Thyroid gland (tissue), 4 donors: ENCODE measurements at regions not wholly inside any gene's neighbourhood (a gene's known extent, or its start where the extent isn't known, plus 50 kb on each side); places are given as distances from the start of the nearest gene placed in this dataset.

Source experiments
- DNase-seq, 2 donors: peaks; one replicate each; pipeline ENCODE4 v3.0.0-alpha.2; 2019
- H3K27ac ChIP-seq, 3 donors: fragments of 200-600 bp; sonication (generic); 1 replicate in 2 of 3; 2 replicates in 1 of 3; pipeline ENCODE4 v1.5.1; 2016 to 2019; ENCODE audit warnings: mild to moderate bottlenecking in 1 of 3, moderate library complexity in 1 of 3
- H3K27me3 ChIP-seq: fragments of 200-600 bp; sonication (generic); one replicate; pipeline ENCODE4 v1.5.1; 2019
- H3K36me3 ChIP-seq, 2 donors: fragments of 200-600 bp; sonication (generic); one replicate each; pipeline ENCODE4 v1.5.1; 2016 to 2019
- H3K4me1 ChIP-seq, 2 donors: fragments of 200-600 bp; sonication (generic); one replicate each; pipeline ENCODE4 v1.5.1; 2017 to 2019
- H3K4me3 ChIP-seq, 3 donors: fragments of 200-600 bp; sonication (generic); replicated peaks in 1 of 3; 1 replicate in 2 of 3; 2 replicates in 1 of 3; pipeline ENCODE4 v1.5.1; 2016; ENCODE audit warnings: mild to moderate bottlenecking in 1 of 3
- H3K9me3 ChIP-seq: fragments of 200-600 bp; sonication (generic); one replicate; pipeline ENCODE4 v1.5.1; 2017
- CTCF ChIP-seq, 6 experiments: fragments of 200-600 bp in 3 of 6; fragments of 450-650 bp in 3 of 6; sonication (generic) in 3 of 6; IDR thresholded peaks; one replicate each; pipeline ENCODE4 v1.5.1; 2016 to 2019; ENCODE audit warnings: antibody characterized with exemption in 6 of 6, mild to moderate bottlenecking in 2 of 6, inconsistent platforms in 1 of 6, moderate library complexity in 1 of 6
- POLR2A ChIP-seq, 2 donors: fragments of 450-650 bp; IDR thresholded peaks; one replicate each; pipeline ENCODE4 v1.6.1; 2017; ENCODE audit warnings: antibody characterized with exemption in 2 of 2, mild to moderate bottlenecking in 2 of 2, moderate library complexity in 1 of 2
- WGBS, 2 donors: methylation state at CpG; one replicate each; pipeline ENCODE4 v1.1.5; 2017; 5-methylcytosine and 5-hydroxymethylcytosine counted together
- intact Hi-C: fragments of 100-400 bp; cut with DNase I; formaldehyde crosslinking; loops from one replicate; pipeline ENCODE4 v1.15.1; 2023

- intact Hi-C loops = no loop called here
- no peak for DNase-seq
- WGBS, 2 donors = 76 to 81% methylated on average over 6 to 7 of the region's 7 CpGs
- Histone ChIP-seq H3K4me1 (no peaks in the 10 kb centered on the region), H3K9me3 (no peaks in the 10 kb centered on the region), H3K36me3 (no peaks in the 10 kb centered on the region), H3K4me3 (no peak overlapping the region), H3K27me3 (no peaks in the 10 kb centered on the region), H3K27ac (no peak overlapping the region)
- TF ChIP-seq POLR2A (IDR thresholded peaks at IDR 0.05) (no peak), CTCF (IDR thresholded peaks at IDR 0.05) (no peak)
Measured at GRCh38 chr20:18986146-18986830, 172.7 kb downstream of the SCP2D1 start.

DNA sequence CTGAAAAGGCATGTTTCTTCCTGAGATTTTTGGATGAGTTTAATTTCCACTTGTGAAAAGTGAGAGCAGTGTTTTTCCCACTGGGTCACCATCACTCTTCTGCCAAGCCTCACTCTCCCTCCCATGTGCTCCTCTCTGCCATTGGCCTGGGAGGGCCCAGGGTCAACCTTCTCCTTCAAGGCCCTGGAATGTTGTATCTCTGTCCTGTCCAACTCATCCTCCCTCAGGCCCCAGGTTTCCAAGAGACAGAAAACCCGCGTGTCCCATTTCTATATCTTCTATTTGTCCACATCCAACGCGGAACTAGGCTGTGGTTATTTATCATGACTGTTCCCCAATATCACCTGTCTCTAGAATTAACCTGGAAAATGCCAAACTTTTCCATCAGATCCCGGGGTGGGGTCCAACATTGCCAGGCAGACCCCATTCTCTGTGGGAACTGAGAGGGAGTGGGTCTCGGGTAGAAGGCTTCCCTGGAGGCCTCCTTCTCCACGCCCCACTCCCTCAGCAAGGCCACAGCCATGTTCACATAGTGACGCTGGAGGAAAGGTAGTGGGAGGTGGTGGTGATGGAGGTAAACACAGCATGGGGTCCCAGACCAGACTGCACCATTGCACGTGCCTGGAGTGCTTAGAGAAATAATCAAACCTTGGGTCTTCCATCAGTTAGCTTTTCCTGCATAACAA, 173.5 kb downstream of the SCP2D1 start:
- H3K27me3 ChIP-seq = no peaks in the 10 kb centered on the region
- 89 to 94% methylated on average over 9 of the region's 9 CpGs for WGBS, 2 donors
- H3K4me3 ChIP-seq = no peak overlapping the region
- H3K36me3 ChIP-seq = no peaks in the 10 kb centered on the region
- intact Hi-C loops = no loop called here
- no peaks in the 10 kb centered on the region for H3K9me3 ChIP-seq
- no peak for TF ChIP-seq CTCF (IDR thresholded peaks at IDR 0.05)
- TF ChIP-seq POLR2A (IDR thresholded peaks at IDR 0.05) = no peak
- DNase-seq = no peak
- no peaks in the 10 kb centered on the region for H3K4me1 ChIP-seq
- no peak overlapping the region for H3K27ac ChIP-seq

DNA sequence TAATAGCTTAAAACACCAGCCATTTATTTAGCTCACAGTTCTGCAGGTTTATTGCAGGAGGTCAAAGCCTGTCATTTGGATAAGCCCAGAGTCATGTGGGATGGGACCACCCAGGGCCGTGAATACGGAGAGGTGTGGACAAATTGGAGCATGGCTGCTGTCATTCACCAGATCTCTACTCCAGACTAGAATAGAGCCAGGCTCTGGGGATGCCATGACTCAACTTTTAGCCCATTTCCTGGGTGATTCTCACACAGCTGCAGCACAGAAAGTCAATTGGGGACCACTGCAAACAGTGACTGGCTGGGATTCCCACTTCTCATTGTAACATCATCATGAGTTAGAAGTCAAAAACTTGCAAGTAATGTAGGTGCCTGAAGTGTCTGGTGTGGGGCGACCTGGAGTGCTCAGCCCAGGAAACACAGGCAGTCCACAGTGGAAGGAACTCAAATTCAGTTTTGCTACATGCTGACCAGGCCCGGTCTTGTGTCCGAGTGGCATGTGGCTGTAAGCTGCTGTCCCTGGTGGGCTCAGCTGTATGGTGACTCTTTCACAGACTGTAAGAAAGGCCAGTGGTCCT, 174.3 kb downstream of the SCP2D1 start:
- intact Hi-C loops = no loop called here
- WGBS, 2 donors = 85 to 91% methylated on average over 3 to 5 of the region's 5 CpGs

GRCh38 chr20:18988701-18989100, 175.1 kb downstream of the SCP2D1 start:
- no peak overlapping the region for H3K4me3 ChIP-seq
- H3K9me3 ChIP-seq = no peaks in the 10 kb centered on the region
- no peak for DNase-seq
- no peak overlapping the region for H3K27ac ChIP-seq
- intact Hi-C loops = no loop called here
- 77 to 94% methylated on average over 3 of the region's 3 CpGs for WGBS, 2 donors
- H3K36me3 ChIP-seq = no peaks in the 10 kb centered on the region
- H3K4me1 ChIP-seq = no peaks in the 10 kb centered on the region
- no peak for TF ChIP-seq CTCF (IDR thresholded peaks at IDR 0.05)
- no peak for TF ChIP-seq POLR2A (IDR thresholded peaks at IDR 0.05)
- no peaks in the 10 kb centered on the region for H3K27me3 ChIP-seq

More for the DNA sequence above, 174.3 kb downstream of the SCP2D1 start:
- H3K4me3 ChIP-seq = no peak overlapping the region
- no peak for DNase-seq
- no peaks in the 10 kb centered on the region for H3K36me3 ChIP-seq
- H3K27ac ChIP-seq = no peak overlapping the region
- H3K4me1 ChIP-seq = no peaks in the 10 kb centered on the region
- no peaks in the 10 kb centered on the region for H3K27me3 ChIP-seq
- H3K9me3 ChIP-seq = no peaks in the 10 kb centered on the region
- TF ChIP-seq POLR2A (IDR thresholded peaks at IDR 0.05) = no peak
- no peak for TF ChIP-seq CTCF (IDR thresholded peaks at IDR 0.05)
